NOMO-1 treated with DMSO at 0.1 percent for 48 hours (cell line): ENCODE measurements at regions not wholly inside any gene's neighbourhood (a gene's known extent, or its start where the extent isn't known, plus 50 kb on each side); places are given as distances from the start of the nearest gene placed in this dataset.
A peak's percentile ranks its signal among the peaks of the same experiment; 100 is the strongest.

Experiments
- DNase-seq: peaks from one replicate; lab custom pipeline; 2025; ENCODE audit not compliant: unreplicated experiment; lab: John Stamatoyannopoulos, UW

DNA sequence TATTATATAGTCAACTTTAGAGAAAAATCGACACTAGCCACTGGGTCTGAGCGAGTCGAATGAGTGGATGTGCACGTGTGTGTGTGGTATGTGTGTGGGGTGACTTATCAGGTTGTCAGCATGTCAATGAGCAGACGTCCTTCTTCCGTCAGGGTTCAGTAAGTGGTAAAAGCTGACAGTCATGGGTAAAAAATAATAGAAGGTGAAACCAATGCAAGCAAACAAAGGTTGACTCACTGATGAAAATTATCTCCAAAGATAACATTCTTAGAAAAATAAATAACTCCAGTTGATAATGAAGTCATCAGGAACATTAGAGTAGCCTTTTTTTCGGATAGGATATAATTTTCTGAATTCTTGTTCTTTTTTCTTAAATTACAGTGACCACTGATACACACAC lies 243.8 kb upstream of the FOXQ1 start:
- no peak for DNase-seq

DNA sequence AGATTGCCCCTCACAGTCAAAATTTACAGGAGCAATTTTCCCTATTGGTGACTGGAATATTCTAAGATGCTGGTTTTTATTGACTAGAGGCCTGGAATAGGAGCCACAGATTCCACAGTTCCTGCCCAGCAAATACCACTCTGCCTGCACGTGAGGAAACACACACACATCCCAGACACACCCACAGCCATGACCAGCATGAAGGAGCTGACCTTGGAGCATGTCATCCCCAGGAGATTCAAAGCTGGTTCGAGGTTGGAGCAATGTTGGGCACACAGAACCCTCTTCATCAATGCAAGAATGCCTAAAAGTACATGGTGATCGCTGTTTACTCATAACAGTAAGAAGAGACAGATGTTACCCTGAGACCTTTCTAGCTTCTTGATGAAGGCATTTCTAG lies 244.6 kb upstream of the FOXQ1 start:
- no peak for DNase-seq

DNA sequence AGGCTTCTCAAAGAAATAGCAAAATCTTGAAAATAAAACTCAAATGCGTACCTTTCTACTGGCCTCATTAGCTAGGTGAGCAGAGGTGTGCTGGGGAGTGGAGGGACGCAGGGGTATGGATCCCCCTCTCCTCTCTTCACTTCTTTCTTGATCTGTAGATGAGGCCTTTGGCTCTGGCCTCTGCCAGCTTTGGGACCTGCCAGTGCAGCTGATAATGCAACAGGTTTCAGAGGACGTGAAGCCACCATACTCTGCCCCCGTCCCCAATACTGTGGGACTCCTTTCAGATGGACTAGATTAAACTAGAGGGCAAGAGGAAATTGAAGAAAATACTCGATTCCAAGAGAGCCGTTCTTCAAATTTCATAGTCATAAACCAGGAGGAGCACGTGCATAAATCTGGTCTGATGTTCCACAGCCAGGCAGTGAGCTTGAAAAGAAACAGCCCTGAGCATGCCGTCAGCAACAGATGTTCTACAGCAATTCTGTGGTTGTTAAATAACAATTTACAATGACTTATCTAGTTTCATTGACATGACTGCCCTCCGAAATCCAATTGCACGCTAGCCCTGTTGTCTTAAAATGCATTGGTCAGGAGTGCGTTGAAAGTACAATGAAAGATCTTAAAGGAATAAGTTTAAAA lies 245.3 kb upstream of the FOXQ1 start:
- DNase-seq: no peak

DNA sequence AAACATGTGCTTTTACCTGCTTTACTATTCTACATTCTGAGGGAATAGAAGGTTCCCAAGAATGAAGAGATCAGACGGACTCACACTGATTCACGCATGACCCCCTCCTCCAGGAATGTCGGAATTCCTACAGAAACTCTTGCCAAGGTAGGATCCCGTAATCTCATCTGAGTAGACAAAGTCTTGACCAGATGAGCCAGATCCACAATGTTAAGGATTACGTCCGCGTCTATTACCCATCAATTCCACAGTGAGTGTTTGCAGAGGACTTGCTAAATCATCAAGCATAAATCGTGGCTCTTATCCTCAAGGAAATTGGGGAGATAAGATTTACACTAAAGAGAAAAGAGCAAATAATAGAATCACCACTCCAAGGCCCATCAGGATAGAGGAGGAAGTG lies 245.9 kb upstream of the FOXQ1 start:
- no peak for DNase-seq

DNA sequence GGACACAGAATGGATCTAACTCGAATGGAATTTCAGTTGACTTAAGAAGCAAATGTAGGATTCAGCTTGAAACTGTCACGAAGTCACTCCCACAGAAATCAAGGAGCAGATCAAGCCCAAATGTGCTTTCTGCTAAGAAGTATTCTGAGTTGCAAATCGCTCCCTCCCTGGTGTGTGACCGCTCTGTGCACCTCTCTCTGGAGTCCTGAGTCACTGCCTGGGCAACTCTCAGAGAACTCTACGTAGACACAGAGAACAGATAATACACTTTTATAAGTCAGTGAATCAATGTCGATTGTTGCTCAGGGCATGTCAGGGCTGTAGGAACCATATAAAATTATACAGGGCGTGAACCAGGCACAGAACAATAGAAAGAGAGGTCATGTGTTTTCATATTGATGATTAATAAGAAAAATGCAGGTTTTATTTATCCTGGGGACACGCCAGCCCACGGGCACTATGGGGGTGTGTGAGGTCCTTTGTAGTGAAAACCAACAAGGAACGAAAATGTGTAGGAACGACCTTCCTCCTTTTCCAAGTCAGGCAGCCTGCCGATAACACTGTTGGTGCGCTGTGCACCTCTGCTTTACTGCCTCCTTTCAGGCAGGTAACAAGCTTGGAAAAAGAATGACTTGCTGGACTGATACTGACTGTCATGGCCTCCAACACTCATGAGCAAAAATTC lies 248.1 kb upstream of the FOXQ1 start:
- no peak for DNase-seq

DNA sequence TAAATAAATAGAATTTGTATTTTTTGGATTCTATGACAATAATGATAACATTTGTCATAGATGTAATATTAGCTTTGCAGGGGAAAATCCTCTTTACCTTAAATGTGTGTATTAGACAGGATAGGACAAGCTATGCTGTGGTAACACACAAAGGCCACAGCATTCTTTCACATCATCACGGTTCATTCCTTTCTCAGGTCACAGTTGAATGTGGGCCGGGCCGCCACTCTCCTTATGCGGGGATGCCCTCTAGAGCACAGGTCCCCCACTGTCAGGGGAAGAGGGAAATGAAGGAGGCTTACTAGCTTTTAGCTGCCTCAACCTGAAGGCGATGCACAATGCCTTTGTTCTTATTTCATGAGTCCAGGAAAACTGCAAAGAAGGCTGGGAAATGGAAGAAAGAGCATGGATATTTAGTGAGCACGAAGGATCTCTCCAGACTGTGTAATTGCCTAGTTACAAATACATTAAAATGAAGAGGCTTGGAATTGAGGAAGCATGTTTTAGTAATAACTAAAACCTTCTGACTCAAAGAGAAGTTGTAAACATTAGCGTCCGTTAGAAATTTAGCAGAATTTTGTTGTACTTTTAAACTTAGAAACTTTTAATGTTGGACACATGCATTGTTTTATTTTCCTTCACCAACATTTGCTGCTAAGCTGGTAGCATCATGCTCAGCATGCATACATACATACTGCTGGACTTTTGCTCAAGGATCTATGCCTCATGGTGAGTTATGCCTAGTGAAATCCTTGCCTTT lies 248.9 kb upstream of the FOXQ1 start:
- DNase-seq: peak; percentile 2

DNA sequence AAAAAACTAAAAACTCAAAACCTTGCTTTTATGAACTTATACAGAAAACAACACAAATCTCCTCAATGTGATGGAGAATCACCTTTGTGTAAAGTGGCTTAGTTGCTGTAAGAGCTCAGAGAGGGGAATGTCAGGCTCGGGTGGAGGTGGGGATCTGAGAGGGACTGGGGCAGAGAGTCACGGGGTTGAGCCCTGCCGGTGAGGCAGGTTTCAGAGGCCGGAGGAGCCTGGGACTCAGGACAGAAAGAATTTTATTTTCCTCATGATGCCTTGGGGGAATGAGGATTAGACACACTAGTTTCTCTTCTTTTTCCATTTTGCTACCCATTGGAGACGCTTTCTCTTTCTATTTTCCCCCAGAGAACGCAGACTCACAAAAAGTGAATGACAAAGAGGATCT lies 252.3 kb upstream of the FOXQ1 start:
- no peak for DNase-seq

DNA sequence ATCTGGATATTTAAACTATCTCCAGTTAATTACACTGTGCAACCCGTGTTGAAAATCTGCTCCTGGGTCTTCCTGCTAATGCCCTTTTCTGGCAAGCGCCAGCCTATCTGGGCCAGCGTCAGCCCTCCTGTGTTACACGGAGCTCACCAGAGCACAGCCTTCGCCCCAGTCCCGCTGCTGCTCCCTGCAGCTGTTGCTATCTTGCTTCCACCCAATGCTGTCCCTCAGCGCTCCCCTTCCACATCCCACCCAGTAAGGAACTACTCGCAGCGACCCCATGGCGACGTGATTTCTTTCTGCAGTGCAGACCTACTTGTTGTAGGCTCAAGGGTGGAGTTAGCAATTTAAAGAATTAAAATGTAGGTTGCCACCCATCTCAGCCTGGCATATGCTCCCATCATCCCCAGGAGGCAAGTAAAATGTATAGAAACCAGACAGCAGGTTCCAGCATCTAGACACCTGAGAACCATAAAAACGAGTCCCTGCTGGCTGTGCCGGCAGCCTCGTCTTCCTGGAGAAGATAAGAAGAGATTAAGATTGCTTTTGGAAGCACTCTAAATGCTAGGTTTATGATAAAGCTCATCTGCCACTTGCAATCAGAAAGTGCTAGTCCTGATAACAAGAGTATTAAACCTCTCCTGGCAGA lies 254.3 kb upstream of the FOXQ1 start:
- no peak for DNase-seq

DNA sequence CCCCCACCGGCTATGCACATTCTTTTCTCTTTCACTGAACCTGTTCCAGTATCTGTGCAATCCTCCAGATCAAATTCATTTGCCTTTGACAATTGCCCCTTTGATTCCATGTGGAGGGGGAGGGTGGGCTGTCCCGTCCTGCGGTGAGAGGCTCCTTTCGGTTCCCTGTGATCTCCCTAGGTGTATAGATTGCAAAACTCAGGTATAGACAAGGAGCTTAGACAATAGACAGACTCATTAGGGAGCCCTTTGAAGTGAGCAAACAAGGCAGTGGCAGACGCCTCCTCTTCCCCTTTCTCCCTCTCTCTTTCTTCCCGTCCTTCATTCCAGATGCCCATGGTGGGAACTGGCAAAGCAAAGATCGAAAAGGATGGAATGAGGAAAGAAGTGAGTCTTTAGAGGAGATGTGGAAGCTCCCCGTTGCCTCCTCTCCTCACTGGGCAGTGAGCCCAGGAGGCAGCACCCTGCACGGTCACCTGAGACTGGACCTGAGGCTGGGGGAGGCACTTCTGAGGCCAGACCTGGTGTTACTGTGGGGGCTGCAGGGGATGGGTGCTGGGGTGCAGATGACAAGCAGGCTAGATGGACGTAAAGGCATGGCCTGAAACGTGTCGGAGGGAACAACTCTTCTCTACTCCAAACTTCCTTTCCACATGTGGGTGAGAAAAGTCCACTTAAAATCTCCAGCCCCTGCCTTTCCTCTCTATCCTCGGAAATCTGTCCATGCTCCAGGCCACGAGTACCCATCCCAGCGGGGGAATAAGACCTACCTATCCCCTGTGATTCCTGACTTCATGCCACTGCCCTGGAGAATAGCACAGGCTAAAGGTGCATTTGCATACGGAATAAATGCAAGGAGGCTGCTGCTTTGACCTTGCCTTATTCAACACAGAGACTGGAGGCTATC lies 256.6 kb upstream of the FOXQ1 start:
- no peak for DNase-seq

DNA sequence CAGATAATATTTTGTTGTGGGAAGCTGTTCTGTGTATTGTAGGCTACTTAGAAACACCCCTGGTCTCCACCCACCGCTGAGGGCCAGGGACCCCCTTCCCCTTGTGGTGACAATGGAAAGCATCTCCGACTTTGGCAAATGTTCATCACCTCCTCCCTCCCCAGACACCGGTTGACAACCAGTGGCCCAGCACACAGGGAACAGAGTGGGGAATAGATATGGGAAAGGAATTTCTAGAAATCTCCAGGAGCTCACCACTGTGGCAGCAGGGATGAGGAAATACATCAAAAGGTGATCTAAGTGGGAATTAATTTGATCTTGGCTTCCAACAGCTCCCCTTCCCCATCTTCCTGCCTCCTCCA lies 257.3 kb upstream of the FOXQ1 start:
- DNase-seq: no peak

DNA sequence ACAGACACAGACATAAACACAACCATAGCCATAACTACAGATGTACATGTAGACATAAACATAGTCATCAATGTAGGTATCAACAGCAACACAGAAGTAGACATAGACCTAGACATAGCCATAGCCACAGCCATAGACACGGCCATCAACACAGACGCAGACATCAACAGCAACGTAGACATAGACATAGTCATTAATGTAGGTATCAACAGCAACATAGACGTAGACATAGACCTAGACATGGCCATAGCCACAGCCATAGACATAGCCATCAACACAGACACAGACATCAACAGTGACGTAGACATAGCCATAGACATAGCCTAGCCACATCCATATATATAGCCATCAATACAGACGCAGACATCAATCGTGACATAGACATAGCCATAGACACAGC lies 258.3 kb upstream of the FOXQ1 start:
- no peak for DNase-seq

DNA sequence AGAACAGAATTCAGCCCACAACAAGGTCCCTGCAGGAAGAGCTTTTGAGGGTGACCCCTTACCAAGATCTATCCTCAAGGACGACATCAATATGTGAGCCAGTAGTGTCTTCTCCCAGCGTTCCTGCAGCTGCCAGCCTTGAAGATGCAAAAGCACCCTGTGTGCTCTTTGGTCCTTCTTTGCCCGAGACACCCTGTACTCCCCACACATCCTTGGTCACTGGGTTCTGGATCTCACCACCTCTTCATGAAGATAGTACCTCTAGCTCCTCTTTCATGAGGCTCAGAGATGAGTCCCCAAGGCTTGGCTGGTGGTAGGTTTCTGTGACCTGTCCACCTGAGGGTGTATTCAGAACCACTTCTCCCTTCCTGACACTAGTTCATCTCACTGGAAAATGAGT lies 259.6 kb upstream of the FOXQ1 start:
- DNase-seq: no peak

DNA sequence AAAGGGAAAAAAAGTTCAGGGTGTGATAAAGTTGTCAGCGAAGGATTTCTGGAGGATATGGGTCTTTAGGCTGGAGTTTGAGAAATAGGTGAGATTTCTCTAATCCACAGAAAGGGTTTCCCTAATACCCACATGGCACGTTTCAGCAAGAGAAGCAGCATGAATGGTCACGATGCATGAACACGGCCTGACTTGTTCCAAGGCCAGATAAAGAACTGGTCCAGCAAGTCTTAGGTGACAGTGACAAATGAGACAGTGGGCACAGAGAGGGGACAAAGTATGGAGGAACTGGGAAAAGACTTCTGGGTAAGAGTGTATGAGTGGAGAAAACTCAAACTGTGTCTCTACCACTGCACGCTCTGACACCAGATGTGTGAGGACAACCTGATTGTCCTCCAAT lies 262.0 kb upstream of the FOXQ1 start:
- DNase-seq: no peak

DNA sequence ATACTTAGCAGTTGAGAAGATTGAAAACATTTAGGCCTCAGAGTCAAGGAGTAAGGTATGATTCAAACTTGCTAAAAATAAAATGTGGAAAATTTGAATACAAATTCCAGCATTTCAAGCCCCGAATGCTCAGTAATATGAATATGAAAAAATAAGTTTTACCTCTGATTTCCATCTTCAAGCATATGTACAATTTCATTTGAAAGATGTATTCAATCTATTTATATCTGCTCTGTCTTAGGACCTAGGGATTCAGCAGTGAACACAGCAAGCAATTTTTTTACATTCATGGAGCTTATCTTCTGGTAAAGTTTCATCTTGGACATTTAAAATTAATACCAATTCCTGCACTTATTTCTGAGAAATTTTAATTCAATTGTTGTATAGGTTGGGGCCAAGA lies 262.7 kb upstream of the FOXQ1 start:
- no peak for DNase-seq

DNA sequence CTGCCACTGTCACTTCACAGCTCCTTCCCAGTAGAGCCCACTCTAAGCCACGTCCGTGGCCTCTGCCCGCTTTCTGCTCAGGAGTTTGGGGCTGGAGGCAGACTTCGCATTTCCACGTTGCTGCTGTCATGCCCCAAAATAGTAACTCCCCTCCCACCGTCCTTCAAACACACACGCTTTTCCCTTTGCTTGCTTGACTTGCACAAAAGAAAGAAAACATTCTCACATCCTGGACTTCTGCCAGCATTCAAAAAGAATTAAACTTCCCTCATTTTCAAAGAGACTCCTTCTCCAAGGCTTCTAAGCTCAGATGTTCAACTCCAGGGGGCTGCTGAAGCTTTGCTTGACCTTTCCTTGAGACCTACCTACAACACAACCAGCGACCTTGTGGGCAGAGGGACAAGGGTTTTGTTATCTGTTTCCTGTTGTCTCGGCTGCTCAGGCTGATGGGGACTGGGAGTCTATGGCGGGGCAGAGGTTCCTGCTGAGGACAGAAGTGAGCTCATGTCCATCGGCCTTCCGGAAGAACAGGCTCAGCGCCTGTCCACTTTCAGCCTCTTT lies 263.8 kb upstream of the FOXQ1 start:
- DNase-seq: no peak

DNA sequence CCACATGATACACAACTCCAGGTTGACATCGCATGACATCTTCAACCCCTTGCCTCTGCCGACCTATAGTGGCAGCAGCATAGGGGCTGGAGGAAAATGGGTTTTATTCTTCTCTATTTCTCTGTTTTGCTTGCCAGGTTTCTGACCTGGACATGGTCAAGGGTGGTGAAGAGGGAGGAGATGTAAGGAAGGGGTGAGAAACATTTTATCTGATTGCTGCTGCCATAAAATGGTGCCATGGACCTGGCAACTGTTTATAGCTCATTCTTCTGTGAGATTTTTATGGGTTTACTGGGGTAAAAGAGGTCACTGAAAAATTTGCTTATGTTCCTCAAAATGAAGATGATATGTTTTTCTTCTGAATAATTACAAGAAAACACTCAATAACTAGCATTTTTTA lies 266.7 kb upstream of the FOXQ1 start:
- DNase-seq: no peak

DNA sequence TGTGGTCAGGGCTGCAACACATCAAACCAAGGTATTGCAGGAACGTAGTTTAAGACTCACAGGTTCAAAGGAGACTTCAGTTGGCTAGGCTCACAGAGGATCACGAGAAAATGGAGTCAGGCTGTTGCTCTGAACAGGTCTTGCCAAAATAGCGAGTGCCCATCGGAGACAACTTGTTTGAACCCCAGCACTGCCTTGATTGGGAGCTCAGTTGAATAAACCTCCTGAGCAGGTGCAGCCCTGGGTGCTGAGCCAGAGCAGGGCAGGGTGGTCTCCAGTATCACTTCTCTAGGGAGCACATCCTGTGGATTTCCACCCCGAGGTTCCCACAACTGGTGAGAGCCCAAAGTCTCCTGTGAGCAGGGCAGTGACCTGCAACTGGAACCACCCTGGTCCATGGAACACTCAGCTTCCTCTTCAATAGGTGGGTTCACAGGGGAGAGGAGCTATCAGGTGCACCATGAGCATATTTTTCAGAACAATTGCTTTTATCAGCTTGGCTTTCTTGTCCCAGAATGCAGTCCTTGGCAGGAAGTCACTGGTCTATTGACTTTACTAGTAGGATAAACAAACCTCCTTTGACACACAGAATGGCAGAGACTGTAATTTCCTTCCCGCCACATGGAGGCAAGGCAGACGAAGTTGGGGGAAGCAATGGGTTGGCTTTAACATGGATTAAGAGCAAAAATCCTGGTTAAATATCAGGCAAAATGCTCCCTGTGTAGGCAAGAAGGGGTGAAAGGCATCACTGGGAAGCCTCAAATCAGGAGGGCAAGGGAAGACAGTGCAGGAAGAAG lies 267.7 kb upstream of the FOXQ1 start:
- no peak for DNase-seq

DNA sequence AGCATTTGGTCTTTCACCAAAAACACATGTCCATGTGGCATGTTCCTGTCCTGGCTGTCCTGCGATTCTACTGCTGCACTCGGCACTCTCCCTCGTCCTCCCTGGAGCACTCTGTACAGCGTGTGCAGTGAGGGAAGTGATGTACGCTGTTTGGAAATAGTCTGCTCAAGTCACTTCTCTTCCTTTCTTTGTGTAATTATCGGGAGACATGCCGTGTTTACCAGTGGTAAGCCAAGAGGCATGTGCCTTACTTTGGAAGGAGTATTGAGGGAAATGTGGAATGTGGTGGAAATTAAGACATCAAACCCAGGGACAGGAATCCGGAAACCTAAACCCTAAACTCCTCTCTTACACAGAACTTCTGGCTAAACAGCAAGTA lies 268.5 kb upstream of the FOXQ1 start:
- no peak for DNase-seq

DNA sequence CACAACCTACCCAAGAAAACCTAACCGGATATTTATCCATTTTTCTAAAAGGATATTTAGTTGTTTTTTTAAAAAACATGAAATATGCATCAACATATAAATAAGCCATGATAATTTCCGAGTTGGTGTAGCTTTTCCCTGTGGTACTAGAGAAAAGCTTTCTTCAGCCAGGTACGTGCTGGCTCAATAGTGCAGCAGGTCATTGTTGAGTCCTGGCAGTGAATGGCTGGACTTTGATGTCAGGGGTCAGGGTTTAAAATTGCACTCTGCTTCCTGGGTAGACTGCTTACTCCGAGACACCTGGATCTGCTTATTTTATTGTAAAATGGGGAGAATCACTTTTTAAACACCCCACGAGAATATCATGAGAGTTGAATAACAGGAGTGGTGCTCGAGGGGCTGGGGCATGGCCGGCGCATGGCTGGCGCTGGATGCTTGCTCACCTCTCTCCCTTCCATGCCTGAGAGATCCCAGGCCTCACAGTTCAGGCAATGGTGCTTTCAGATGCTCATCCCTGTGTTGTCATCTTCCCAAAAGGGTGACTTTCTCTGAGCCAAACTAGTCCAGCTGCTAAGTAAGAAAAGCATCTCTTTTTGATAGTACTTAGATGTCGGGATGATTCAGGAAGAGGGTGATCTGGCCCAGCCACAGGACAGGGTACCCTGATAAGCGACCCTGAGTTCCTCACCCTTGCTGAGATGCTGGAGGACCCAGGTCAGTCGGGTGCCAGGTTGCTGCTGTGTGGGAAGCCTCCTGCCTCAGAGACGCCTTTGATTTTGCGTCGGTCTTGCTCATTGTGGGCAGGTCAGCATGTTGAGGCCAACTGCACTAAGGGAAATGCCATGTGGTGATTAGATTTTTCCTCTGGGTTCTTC lies 269.1 kb upstream of the FOXQ1 start:
- DNase-seq: no peak
